ENCODE measurements at regions not wholly inside any gene's neighbourhood (a gene's known extent, or its start where the extent isn't known, plus 50 kb on each side); places are given as distances from the start of the nearest gene placed in this dataset.

- DNase-seq (ENCODE audit: low spot score): no peak
- BruUV-seq (replicated peaks): no TSS peak
- ChIA-PET POLR2A (interaction anchor here (0.5 kb wide), 1 partner anchor 881 kb away, joined by 4 read pairs; no protein-coding TSS in a partner anchor), CTCF (ENCODE audit: unreplicated experiment) (no interaction called here)
- no peaks in the 10 kb centered on the region for H3K79me2 ChIP-seq (ENCODE audit: insufficient read depth, low read depth, low read length)
- no peak overlapping the region for H2AFZ ChIP-seq (ENCODE audit: low read length)
- no peaks in the 10 kb centered on the region for H3K9me2 ChIP-seq (ENCODE audit: insufficient read depth, low read length)
- intact Hi-C loops (cut with micrococcal nuclease; ENCODE audit: unreplicated experiment): no loop called here
- no peaks in the 10 kb centered on the region for H4K20me1 ChIP-seq (ENCODE audit: insufficient read depth, low read length)
- no peaks in the 10 kb centered on the region for H3K36me3 ChIP-seq (ENCODE audit: insufficient read depth, low read length)
- TF ChIP-seq CTCF (conservative IDR thresholded peaks at IDR 0.05; ENCODE audit: low read length): no peak
- no peak for TF ChIP-seq EZH2phosphoT487 (IDR thresholded peaks at IDR 0.05; ENCODE audit: borderline replicate concordance, low read depth, low read length)
- no peak overlapping the region for H3K4me2 ChIP-seq (ENCODE audit: low read length)
- peaks cover 9% of the 10 kb centered on the region for H3K4me1 ChIP-seq (ENCODE audit: insufficient read depth, low read length, poor library complexity, severe bottlenecking)
- no peak overlapping the region for H3K27ac ChIP-seq (ENCODE audit: low read depth, low read length, poor library complexity, severe bottlenecking)
- no peaks in the 10 kb centered on the region for H3K9me3 ChIP-seq (ENCODE audit: low read length)
- no peak overlapping the region for H3K4me3 ChIP-seq (ENCODE audit: low read depth, low read length, poor library complexity, severe bottlenecking)
Measured at GRCh38 chr6:14593286-14593685, 475.7 kb downstream of the CD83 start.

GRCh38 chr6:14595751-14596150, 478.2 kb downstream of the CD83 start:
- CTCF ChIA-PET (ENCODE audit: unreplicated experiment): no interaction called here

More at GRCh38 chr6:14595751-14596150, 478.2 kb downstream of the CD83 start:
- BruUV-seq (replicated peaks): no TSS peak
- Histone ChIP-seq H3K4me1 (ENCODE audit: insufficient read depth, low read length, poor library complexity, severe bottlenecking) (peaks cover 9% of the 10 kb centered on the region), H3K36me3 (ENCODE audit: insufficient read depth, low read length) (no peaks in the 10 kb centered on the region), H3K9me3 (ENCODE audit: low read length) (no peaks in the 10 kb centered on the region), H4K20me1 (ENCODE audit: insufficient read depth, low read length) (no peaks in the 10 kb centered on the region), H3K79me2 (ENCODE audit: insufficient read depth, low read depth, low read length) (no peaks in the 10 kb centered on the region), H3K9me2 (ENCODE audit: insufficient read depth, low read length) (no peaks in the 10 kb centered on the region), H3K4me2 (ENCODE audit: low read length) (no peak overlapping the region), H2AFZ (ENCODE audit: low read length) (no peak overlapping the region), H3K4me3 (ENCODE audit: low read depth, low read length, poor library complexity, severe bottlenecking) (no peak overlapping the region), H3K27ac (ENCODE audit: low read depth, low read length, poor library complexity, severe bottlenecking) (no peak overlapping the region)
- TF ChIP-seq CTCF (conservative IDR thresholded peaks at IDR 0.05; ENCODE audit: low read length): no peak
- no peak for TF ChIP-seq EZH2phosphoT487 (IDR thresholded peaks at IDR 0.05; ENCODE audit: borderline replicate concordance, low read depth, low read length)
- no peak for DNase-seq (ENCODE audit: low spot score)
- POLR2A ChIA-PET: interaction anchor here (0.6 kb wide), 1 partner anchor 21 kb away, joined by 3 read pairs; no protein-coding TSS in a partner anchor
- intact Hi-C loops (cut with micrococcal nuclease; ENCODE audit: unreplicated experiment): no loop called here
